H9 (cell line): ENCODE measurements at regions not wholly inside any gene's neighbourhood (a gene's known extent, or its start where the extent isn't known, plus 50 kb on each side); places are given as distances from the start of the nearest gene placed in this dataset.

ENCODE experiments used
- DNase-seq: peaks from one replicate; pipeline ENCODE4 v3.0.0-alpha.2; 2017
- H2AFZ ChIP-seq: one replicate; pipeline ENCODE4 v1.6.1; 2013; ENCODE audit warnings: mild to moderate bottlenecking, low read length, control low read depth, moderate library complexity
- H2AK5ac ChIP-seq: 2 replicates; pipeline ENCODE4 v1.6.1; 2013; ENCODE audit warnings: low read length, control low read depth, mixed read lengths; ENCODE audit not compliant: insufficient read length
- H2BK120ac ChIP-seq: one replicate; pipeline ENCODE4 v1.6.1; 2013; ENCODE audit warnings: low read depth, mild to moderate bottlenecking, low read length, control low read depth, inconsistent platforms; ENCODE audit not compliant: poor library complexity, severe bottlenecking
- H2BK12ac ChIP-seq: 2 replicates; pipeline ENCODE4 v1.6.1; 2013; ENCODE audit warnings: low read length, control low read depth, mixed read lengths, low read depth; ENCODE audit not compliant: insufficient read length
- H2BK15ac ChIP-seq: 2 replicates; pipeline ENCODE4 v1.6.1; 2013; ENCODE audit warnings: low read depth, low read length, control low read depth
- H2BK20ac ChIP-seq: one replicate; pipeline ENCODE4 v1.6.1; 2013; ENCODE audit warnings: low read depth, mild to moderate bottlenecking, low read length, control low read depth, inconsistent platforms; ENCODE audit not compliant: poor library complexity, severe bottlenecking
- H2BK5ac ChIP-seq: 2 replicates; pipeline ENCODE4 v1.6.1; 2013; ENCODE audit warnings: low read length, control low read depth, mixed read lengths; ENCODE audit not compliant: insufficient read length
- H3K14ac ChIP-seq: 2 replicates; pipeline ENCODE4 v1.6.1; 2013; ENCODE audit warnings: low read length, control low read depth; ENCODE audit not compliant: insufficient read depth
- H3K18ac ChIP-seq: 2 replicates; pipeline ENCODE4 v1.6.1; 2013; ENCODE audit warnings: low read depth, mild to moderate bottlenecking, mixed read lengths, low read length, control low read depth; ENCODE audit not compliant: insufficient read length
- H3K23ac ChIP-seq: 2 replicates; pipeline ENCODE4 v1.6.1; 2013; ENCODE audit warnings: low read length, control low read depth, mixed read lengths, low read depth; ENCODE audit not compliant: insufficient read length
- H3K23me2 ChIP-seq: 2 replicates; pipeline ENCODE4 v1.6.1; 2013; ENCODE audit warnings: low read depth, mild to moderate bottlenecking, mixed read lengths, low read length, control low read depth; ENCODE audit not compliant: insufficient read length, poor library complexity, severe bottlenecking
- H3K27ac ChIP-seq: 2 replicates; pipeline ENCODE4 v1.5.1; 2013; ENCODE audit warnings: low read length, control low read depth, mixed read lengths, low read depth; ENCODE audit not compliant: insufficient read length
- H3K27me3 ChIP-seq: 2 replicates; pipeline ENCODE4 v1.6.1; 2013; ENCODE audit warnings: low read length, control low read depth, inconsistent platforms; ENCODE audit not compliant: insufficient read depth
- H3K4ac ChIP-seq: 2 replicates; pipeline ENCODE4 v1.6.1; 2013; ENCODE audit warnings: low read depth, mild to moderate bottlenecking, control low read depth, inconsistent platforms, low read length, moderate library complexity
- H3K4me1 ChIP-seq: 2 replicates; pipeline ENCODE4 v1.6.1; 2013; ENCODE audit warnings: low read length, control low read depth, inconsistent platforms; ENCODE audit not compliant: insufficient read depth
- H3K4me2 ChIP-seq: 2 replicates; pipeline ENCODE4 v1.6.1; 2013; ENCODE audit warnings: low read length, control low read depth, mixed read lengths; ENCODE audit not compliant: insufficient read length, insufficient read depth
- H3K56ac ChIP-seq: 2 replicates; pipeline ENCODE4 v1.6.1; 2013; ENCODE audit warnings: low read depth, mild to moderate bottlenecking, mixed read lengths, low read length, control low read depth; ENCODE audit not compliant: insufficient read length
- H3K79me1 ChIP-seq: 2 replicates; pipeline ENCODE4 v1.6.1; 2013; ENCODE audit warnings: low read depth, mild to moderate bottlenecking, moderate library complexity, low read length, control low read depth, inconsistent platforms; ENCODE audit not compliant: insufficient read depth, poor library complexity, severe bottlenecking
- H3K79me2 ChIP-seq: 2 replicates; pipeline ENCODE4 v1.6.1; 2013; ENCODE audit warnings: low read length, control low read depth, inconsistent platforms; ENCODE audit not compliant: insufficient read depth
- H3K9ac ChIP-seq: 2 replicates; pipeline ENCODE4 v1.6.1; 2013; ENCODE audit warnings: low read length, control low read depth, mixed read lengths; ENCODE audit not compliant: insufficient read length; ENCODE audit errors: extremely low read depth
- H3K9me3 ChIP-seq: one replicate; pipeline ENCODE4 v1.6.1; 2013; ENCODE audit warnings: low read depth, low read length, inconsistent platforms; ENCODE audit not compliant: control insufficient read depth
- H3T11ph ChIP-seq: one replicate; pipeline ENCODE4 v1.6.1; 2013; ENCODE audit warnings: mild to moderate bottlenecking, low read length, control low read depth, inconsistent platforms
- H4K20me1 ChIP-seq: one replicate; pipeline ENCODE4 v1.6.1; 2013; ENCODE audit not compliant: control insufficient read depth, insufficient read length, insufficient read depth
- H4K5ac ChIP-seq: 2 replicates; pipeline ENCODE4 v1.6.1; 2013; ENCODE audit warnings: low read depth, mild to moderate bottlenecking, mixed read lengths, low read length, control low read depth; ENCODE audit not compliant: insufficient read length
- H4K8ac ChIP-seq: replicated peaks from 2 replicates; pipeline ENCODE4 v1.6.1; 2013; ENCODE audit warnings: low read length, control low read depth, mixed read lengths, low read depth; ENCODE audit not compliant: insufficient read length
- H4K91ac ChIP-seq: 2 replicates; pipeline ENCODE4 v1.6.1; 2013; ENCODE audit warnings: low read depth, mild to moderate bottlenecking, moderate library complexity, mixed read lengths, low read length, control low read depth; ENCODE audit not compliant: insufficient read length
- H3K27ac Mint-ChIP-seq, 3 experiments: 2 replicates in 2 of 3; 3 replicates in 1 of 3; pipeline ENCODE4 v1.8.0; 2020 to 2021; ENCODE audit warnings: mixed read lengths in 3 of 3, mild to moderate bottlenecking in 1 of 3, moderate library complexity in 1 of 3
- H3K27me3 Mint-ChIP-seq: 2 replicates; pipeline ENCODE4 v1.8.0; 2021; ENCODE audit warnings: low read depth, mild to moderate bottlenecking, moderate library complexity, mixed read lengths
- H3K36me3 Mint-ChIP-seq, 3 experiments: 2 replicates in 2 of 3; 3 replicates in 1 of 3; pipeline ENCODE4 v1.8.0; 2020 to 2021; ENCODE audit warnings: low read depth in 3 of 3, mixed read lengths in 3 of 3; ENCODE audit not compliant: insufficient read depth in 1 of 3
- H3K4me1 Mint-ChIP-seq, 2 experiments: 2 replicates each; pipeline ENCODE4 v1.8.0; 2020; ENCODE audit warnings: mixed read lengths in 2 of 2
- H3K4me3 Mint-ChIP-seq, 2 experiments: 2 replicates in 1 of 2; 3 replicates in 1 of 2; pipeline ENCODE4 v1.8.0; 2020 to 2021; ENCODE audit warnings: mild to moderate bottlenecking in 2 of 2, mixed read lengths in 2 of 2, moderate library complexity in 1 of 2
- H3K9me3 Mint-ChIP-seq, 2 experiments: 2 replicates in 1 of 2; 3 replicates in 1 of 2; pipeline ENCODE4 v1.8.0; 2020; ENCODE audit warnings: mild to moderate bottlenecking in 2 of 2, mixed read lengths in 2 of 2, moderate library complexity in 1 of 2
- WGBS: extraction: QIAGEN DNeasy Blood & Tissue Kit; methylation state at CpG from one replicate; pipeline ENCODE4 v1.1.7; 2013; ENCODE audit warnings: missing lambda C conversion rate, low lambda C conversion rate, mixed read lengths; ENCODE audit not compliant: insufficient read length; ENCODE audit errors: extremely low coverage; 5-methylcytosine and 5-hydroxymethylcytosine counted together
- TF ChIP-seq, protein P1 (sequence below): fragments of 200-600 bp; sonication (generic); conservative IDR thresholded peaks from 3 replicates; pipeline ENCODE4 v1.8.0; 2021; ENCODE audit warnings: antibody characterized with exemption, mild to moderate bottlenecking

DNA sequence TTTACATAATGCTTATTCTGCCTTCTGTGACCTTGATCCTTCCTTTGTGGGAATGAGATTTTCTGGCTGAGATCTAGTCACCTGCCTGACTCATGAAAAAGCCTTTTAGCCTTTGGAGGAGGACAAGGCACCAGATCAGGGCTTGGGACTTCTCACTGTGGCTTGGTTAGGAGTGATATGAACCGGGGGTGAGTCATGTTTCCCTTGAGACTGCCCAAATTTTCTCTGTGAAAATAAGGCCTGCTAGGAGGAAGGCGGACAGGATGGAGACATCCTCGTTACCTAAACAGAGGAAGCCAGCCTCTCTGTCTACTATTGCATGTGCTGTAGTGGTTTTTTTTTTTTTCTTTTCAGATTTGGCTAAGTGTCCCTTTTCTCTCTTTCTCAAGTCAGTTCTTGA, 57.8 kb downstream of the EVX1 start:
- no peaks in the 10 kb centered on the region for H3K9me3 Mint-ChIP-seq
- Histone ChIP-seq H4K91ac (no peak overlapping the region), H2BK12ac (no peak overlapping the region), H3K79me1 (no peaks in the 10 kb centered on the region), H3K4ac (no peak overlapping the region), H3K14ac (no peak overlapping the region), H4K8ac (no peak overlapping the region), H3K9ac (no peak overlapping the region), H2AFZ (no peak overlapping the region), H2AK5ac (no peak overlapping the region), H3T11ph (no peak overlapping the region), H2BK20ac (no peak overlapping the region), H3K27me3 (no peaks in the 10 kb centered on the region), H2BK120ac (no peak overlapping the region), H2BK5ac (no peak overlapping the region), H3K18ac (no peak overlapping the region), H3K56ac (no peak overlapping the region), H2BK15ac (no peak overlapping the region), H3K79me2 (no peaks in the 10 kb centered on the region), H4K20me1 (no peaks in the 10 kb centered on the region), H3K27ac (no peak overlapping the region), H3K23ac (no peak overlapping the region), H3K4me1 (no peaks in the 10 kb centered on the region; the same call in 1 of the 2 replicates), H3K4me2 (no peak overlapping the region), H3K23me2 (no peaks in the 10 kb centered on the region), H4K5ac (no peak overlapping the region), H3K9me3 (no peaks in the 10 kb centered on the region)
- no peak overlapping the region; a peak in 1 of 7 replicates for H3K27ac Mint-ChIP-seq
- no peak for DNase-seq
- H3K4me1 Mint-ChIP-seq: peaks cover 4 to 5% of the 10 kb centered on the region in 2 experiments; a peak in 2 of 4 replicates
- peaks cover 5% of the 10 kb centered on the region for H3K27me3 Mint-ChIP-seq
- TF ChIP-seq, protein P1, sequence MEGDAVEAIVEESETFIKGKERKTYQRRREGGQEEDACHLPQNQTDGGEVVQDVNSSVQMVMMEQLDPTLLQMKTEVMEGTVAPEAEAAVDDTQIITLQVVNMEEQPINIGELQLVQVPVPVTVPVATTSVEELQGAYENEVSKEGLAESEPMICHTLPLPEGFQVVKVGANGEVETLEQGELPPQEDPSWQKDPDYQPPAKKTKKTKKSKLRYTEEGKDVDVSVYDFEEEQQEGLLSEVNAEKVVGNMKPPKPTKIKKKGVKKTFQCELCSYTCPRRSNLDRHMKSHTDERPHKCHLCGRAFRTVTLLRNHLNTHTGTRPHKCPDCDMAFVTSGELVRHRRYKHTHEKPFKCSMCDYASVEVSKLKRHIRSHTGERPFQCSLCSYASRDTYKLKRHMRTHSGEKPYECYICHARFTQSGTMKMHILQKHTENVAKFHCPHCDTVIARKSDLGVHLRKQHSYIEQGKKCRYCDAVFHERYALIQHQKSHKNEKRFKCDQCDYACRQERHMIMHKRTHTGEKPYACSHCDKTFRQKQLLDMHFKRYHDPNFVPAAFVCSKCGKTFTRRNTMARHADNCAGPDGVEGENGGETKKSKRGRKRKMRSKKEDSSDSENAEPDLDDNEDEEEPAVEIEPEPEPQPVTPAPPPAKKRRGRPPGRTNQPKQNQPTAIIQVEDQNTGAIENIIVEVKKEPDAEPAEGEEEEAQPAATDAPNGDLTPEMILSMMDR: no peak
- H3K4me3 Mint-ChIP-seq: no peak overlapping the region
- WGBS: no CpG with 5 or more reads among the region's 3 CpGs
- H3K36me3 Mint-ChIP-seq: no peaks in the 10 kb centered on the region
